Keratinocyte (primary cell): ENCODE measurements at regions not wholly inside any gene's neighbourhood (a gene's known extent, or its start where the extent isn't known, plus 50 kb on each side); places are given as distances from the start of the nearest gene placed in this dataset.

ENCODE experiments used
- EZH2 ChIP-seq: IDR thresholded peaks from one replicate; pipeline ENCODE4 v1.6.1; 2012; ENCODE audit warnings: inconsistent platforms, mild to moderate bottlenecking, low read length, moderate library complexity
- TF ChIP-seq, protein P1 (sequence below), 3 experiments: IDR thresholded peaks in 1 of 3; conservative IDR thresholded peaks in 1 of 3; optimal IDR thresholded peaks in 1 of 3; 2 replicates in 2 of 3; 3 replicates in 1 of 3; pipeline versions ENCODE3 to v1.5.1; 2011; ENCODE audit warnings: low read length in 3 of 3, mild to moderate bottlenecking in 3 of 3, moderate library complexity in 2 of 3, control low read depth in 1 of 3, inconsistent platforms in 1 of 3; ENCODE audit not compliant: insufficient read depth in 2 of 3; ENCODE audit errors: extremely low read depth in 1 of 3

DNA sequence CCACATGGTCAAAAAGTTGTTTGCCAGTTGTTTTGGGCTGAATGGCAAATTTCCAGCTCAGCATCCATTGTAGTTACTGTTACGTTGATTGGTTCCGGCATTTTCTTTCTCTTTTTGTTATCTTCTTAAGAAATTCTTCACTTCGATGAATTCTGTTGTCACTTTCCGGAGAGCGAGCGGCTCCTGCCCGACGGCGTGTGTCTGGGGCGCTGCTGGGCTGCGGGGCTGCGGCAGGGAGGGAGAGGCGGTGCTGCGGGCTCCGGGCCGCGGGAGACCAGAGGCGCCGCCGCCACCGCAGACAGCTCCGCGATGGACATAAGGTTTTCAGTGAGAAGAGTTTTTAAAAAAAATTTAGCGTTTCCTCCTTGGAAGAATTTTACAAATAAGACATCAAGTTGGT is 117.4 kb downstream of the RRM1 start:
- TF ChIP-seq, protein P1, sequence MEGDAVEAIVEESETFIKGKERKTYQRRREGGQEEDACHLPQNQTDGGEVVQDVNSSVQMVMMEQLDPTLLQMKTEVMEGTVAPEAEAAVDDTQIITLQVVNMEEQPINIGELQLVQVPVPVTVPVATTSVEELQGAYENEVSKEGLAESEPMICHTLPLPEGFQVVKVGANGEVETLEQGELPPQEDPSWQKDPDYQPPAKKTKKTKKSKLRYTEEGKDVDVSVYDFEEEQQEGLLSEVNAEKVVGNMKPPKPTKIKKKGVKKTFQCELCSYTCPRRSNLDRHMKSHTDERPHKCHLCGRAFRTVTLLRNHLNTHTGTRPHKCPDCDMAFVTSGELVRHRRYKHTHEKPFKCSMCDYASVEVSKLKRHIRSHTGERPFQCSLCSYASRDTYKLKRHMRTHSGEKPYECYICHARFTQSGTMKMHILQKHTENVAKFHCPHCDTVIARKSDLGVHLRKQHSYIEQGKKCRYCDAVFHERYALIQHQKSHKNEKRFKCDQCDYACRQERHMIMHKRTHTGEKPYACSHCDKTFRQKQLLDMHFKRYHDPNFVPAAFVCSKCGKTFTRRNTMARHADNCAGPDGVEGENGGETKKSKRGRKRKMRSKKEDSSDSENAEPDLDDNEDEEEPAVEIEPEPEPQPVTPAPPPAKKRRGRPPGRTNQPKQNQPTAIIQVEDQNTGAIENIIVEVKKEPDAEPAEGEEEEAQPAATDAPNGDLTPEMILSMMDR (optimal IDR thresholded peaks at IDR 0.05 in 1 of 3, IDR thresholded peaks at IDR 0.05 in 1 of 3, conservative IDR thresholded peaks at IDR 0.05 in 1 of 3; ENCODE audit: extremely low read depth in 1 of 3, insufficient read depth in 2 of 3, low read length in 3 of 3) = no peak
- TF ChIP-seq EZH2 = no peak
